NCI-H1092 treated with DMSO at 0.1 percent for 48 hours (cell line): ENCODE measurements at regions not wholly inside any gene's neighbourhood (a gene's known extent, or its start where the extent isn't known, plus 50 kb on each side); places are given as distances from the start of the nearest gene placed in this dataset.

Experiments used
- DNase-seq: peaks from one replicate; lab custom pipeline; 2025; lab: John Stamatoyannopoulos, UW

GRCh38 chr4:1495416-1496115, 89.3 kb upstream of the NKX1-1 start:
- DNase-seq, result no peak

GRCh38 chr4:1494416-1495315, 88.4 kb upstream of the NKX1-1 start:
- no peak for DNase-seq

- DNase-seq, result no peak
These were observed 87.5 kb upstream of the NKX1-1 start for GRCh38 chr4:1493540-1494287.

DNA sequence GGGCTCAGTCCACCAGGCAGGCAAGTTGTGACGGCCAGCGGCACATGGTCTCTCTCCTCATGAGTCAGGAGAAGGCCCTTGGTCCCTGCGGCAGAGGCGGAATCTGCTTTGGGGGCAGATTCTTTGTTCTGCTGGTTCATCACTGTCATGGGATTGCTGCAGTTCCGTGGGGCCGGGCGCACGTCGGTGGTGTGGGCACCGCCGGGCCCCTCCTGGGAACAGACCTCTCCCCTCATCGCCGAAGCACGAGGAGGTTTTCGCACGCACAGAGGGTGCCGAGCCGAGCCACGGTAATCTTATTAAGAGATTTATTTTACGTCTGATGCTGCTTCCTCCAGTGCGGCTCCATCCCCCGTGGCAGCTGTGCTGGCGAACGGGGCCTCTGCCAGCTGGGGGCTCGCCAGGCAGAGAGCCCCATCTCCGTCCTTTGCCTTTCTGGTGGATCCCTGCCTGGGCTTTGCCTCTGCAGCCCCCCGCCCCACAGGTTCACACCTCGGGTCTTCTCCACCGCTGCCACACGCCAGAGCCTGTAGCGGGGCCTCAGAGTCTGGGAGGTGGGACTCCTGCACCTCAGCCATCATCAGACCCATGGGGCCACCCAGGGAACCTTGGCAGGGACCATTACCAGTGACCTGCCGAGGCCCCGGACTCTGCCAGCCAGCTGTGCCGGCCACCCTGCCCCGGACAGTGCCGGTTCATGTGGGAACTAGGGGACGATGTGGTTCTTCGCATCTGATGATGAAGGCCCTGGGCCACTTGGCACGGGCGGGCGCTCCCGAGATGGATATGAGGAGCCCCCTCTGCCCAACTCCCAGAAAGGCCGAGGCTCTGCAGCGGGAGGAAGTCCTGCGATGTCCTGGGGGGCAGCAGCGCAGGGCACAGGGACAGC, 86.7 kb upstream of the NKX1-1 start:
- DNase-seq, result no peak

- DNase-seq, result no peak
These were observed 85.9 kb upstream of the NKX1-1 start for GRCh38 chr4:1492142-1492457.

DNA sequence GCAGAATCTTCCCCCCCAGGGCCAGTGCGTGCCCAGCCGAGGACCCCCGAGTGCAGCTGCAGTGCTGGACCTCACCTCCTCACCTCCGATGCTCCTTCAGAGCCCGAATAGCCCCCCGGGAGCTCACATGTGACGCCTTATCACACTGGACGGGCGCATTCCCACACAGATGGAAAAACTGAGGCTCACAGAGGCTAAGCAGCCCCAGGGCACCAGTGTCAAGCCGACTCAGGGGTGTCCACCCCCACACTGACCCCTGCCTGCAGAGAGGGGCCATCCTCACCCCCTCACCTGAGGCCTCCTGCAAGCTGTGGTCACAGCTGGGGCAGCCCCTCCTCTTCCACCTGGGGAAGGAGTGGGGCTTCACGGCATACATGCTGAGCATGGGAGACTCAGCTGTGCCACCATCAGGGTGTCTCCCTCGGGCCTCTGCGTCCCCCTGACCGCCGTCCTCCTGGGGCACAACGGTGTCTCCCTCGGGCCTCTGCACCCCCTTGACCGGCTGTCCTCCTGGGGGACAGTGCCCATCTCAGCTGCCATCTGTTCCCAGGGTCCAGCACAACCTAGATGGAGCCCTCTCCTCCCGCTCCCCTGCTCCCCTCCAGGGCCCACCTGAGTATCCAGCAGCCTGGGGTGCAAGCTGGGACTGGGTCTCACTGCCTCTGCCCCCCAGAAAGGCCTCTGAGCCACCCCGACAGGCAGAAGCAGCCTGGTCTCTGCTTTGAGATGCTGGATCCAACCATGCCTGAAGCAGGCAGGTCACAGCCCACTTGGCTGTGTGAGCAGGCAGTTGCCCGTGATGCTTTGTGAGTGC, 85.3 kb upstream of the NKX1-1 start:
- no peak for DNase-seq

- DNase-seq, result no peak
These were observed 84.5 kb upstream of the NKX1-1 start for GRCh38 chr4:1490654-1491327.

GRCh38 chr4:1490011-1490653, 83.9 kb upstream of the NKX1-1 start:
- DNase-seq, result no peak

- no peak for DNase-seq
These were observed 83.4 kb upstream of the NKX1-1 start for GRCh38 chr4:1489639-1489995.

- no peak for DNase-seq
These were observed 82.8 kb upstream of the NKX1-1 start for GRCh38 chr4:1488831-1489638.

DNA sequence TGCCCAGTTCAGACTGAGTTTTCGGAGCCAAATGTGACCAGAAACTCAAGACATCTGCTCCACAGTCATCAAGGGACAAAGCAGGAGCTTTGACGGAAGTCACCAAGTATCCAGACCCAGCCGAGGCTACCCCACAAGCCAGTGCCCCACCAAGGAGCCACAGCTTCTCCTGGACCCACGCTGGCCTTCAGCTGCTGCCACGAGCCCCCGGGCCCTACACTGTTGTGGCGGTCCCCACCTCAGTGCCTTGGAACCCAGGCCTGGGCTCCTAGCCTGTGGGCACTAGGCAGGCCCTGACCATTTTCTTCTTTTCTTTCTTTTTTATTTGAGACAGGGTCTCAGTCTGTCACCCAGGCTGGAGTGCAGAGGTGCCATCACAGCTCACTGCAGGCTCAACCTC, 82.1 kb upstream of the NKX1-1 start:
- no peak for DNase-seq

- no peak for DNase-seq
These were observed 81.5 kb upstream of the NKX1-1 start for GRCh38 chr4:1487761-1488160.

- DNase-seq, result no peak
These were observed 80.9 kb upstream of the NKX1-1 start for GRCh38 chr4:1487106-1487505.

DNA sequence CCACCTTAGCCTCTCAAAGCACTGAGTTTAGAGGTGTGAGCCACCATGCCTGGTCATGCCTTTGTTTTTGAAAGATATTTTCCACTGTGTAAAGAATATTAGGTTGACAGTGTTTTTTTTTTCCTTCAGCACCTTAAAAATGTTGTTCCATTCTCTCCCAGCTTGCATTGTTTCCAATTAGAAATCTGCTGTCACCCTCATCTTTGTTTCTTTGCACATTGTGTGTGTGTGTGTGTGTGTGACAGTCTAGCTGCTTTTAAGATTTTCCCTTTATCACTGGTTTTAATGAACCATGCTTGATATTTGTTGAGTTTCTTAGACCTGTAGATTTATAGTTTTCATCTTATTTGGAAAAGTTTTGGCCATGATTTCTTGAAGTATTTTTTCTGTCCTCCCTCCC, 79.0 kb upstream of the NKX1-1 start:
- no peak for DNase-seq

DNA sequence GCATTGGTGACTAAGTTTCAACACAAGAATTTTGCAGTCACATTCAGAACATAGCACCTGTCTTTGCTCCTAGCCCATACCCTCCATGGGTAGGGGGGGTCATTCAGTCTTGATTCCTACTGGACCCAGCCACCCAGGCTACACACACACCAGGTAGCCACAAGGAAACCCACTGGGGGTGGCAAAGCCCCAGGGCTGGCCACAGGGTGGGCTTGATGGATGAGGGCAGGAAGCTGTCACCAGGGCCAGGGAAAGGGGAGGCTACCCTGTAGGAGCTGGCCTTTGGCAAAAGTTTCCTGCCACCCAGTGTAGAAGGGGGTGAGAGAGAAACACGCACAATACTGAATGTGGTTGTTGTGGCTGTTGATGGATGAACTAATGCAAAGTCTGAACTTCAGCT, 74.5 kb upstream of the NKX1-1 start:
- DNase-seq, result no peak

DNA sequence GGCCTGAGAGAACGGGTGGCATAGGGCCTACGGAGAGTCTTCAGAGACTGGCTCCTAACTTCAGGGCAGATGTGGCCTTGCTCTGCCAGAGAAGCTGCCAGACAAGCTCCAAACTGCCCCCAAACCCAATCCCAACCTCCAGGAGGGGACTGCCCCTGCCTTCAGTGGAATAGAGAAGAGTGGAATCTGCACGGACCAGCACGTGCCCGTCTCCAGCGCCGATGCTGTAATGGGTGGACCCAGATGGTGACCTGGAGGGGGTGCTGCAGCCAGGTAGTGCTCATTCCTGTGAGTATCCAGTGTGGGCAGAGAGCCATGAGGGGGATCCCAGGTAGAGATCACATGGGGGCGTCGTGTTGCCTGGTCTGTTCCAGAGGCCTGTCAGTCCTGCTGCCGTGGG, 73.2 kb upstream of the NKX1-1 start:
- DNase-seq, result no peak

DNA sequence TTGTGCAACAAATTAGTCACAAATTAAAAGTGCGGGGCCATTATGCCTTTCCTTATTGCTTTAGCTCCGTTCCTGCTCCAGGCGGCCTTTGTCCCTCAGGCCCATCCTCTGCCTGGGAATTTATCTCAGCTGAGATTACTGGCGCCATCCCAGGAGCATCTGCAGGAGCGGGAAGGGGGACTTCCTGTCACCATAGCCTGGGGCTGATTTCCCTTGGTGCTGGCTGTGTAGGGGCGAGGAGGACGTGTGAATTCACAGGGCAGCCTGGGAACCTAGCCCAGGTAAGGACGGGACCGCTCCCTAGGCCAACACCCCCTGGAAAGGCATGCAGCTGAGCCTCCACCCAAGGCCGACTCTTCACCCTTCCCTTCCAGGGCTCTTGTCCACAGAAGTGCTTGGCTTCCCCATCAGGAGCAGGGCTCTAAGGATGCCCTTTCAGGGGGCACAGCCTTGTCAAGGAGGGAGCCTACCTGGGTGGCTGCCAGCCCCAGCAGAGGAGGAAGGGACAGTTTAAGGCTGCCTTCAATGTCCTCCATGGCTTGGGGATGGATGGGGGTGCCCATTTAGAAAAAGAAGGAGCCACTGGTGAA, 72.6 kb upstream of the NKX1-1 start:
- no peak for DNase-seq

GRCh38 chr4:1477045-1477840, 71.0 kb upstream of the NKX1-1 start:
- DNase-seq, result no peak
